ENCODE measurements at regions not wholly inside any gene's neighbourhood (a gene's known extent, or its start where the extent isn't known, plus 50 kb on each side); places are given as distances from the start of the nearest gene placed in this dataset.

- no peak for DNase-seq (ENCODE audit: low read depth)
- no peak for TF ChIP-seq CTCF (conservative IDR thresholded peaks at IDR 0.05; ENCODE audit: low read depth, low read length)
- H3K4me3 ChIP-seq (ENCODE audit: low read length): no peak overlapping the region
Measured at GRCh38 chr17:77723071-77723908, 235.2 kb upstream of the TNRC6C start.

DNA sequence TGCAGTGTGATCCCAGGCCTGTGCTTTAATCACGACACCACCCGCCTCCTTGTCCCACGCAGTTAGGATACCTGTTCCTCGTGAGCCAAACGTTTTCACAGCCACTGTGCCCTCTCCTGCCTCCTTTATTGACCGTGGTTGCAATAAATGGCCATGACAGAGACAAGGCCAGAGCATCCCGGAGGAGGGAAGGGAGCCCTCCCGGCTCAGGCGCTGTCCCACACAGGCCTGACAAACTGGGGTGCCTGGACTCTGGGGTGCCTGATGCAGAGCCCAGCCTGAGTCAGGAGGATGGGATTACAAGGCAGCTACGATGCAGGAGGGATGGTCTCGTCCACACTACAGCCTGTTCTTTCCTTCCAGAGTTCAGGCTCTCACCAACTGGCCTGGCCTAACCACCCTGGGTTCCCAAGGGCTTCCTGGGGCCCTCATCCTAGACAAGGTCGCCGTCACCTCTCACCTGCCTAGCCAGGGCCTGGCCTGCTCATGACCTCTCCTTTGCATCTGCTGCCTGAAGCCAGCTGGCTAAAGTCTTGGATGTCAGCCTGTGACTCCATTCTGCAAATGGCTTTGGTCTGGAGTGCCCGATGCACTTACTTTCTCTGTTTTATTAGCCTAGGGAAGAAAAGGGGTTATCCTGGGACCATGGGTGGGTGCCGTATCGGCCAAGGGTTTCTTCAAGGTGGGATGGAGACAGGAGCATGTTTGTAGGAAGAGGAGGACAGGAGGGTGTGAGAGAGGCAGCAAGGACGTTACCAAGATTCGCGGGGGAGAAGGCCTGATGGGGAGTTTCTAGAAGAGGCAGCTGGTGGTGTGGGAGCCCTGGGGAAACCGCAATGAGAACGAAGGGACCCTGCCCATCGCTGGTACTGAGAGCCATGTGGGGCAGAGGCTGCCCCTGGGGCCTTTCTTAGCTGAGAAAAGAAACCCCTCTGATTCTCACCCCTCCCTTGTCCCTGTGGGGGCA lies 234.3 kb upstream of the TNRC6C start:
- no peak for TF ChIP-seq CTCF (conservative IDR thresholded peaks at IDR 0.05; ENCODE audit: low read depth, low read length)
- no peak for DNase-seq (ENCODE audit: low read depth)
- no peak overlapping the region for H3K4me3 ChIP-seq (ENCODE audit: low read length)

DNA sequence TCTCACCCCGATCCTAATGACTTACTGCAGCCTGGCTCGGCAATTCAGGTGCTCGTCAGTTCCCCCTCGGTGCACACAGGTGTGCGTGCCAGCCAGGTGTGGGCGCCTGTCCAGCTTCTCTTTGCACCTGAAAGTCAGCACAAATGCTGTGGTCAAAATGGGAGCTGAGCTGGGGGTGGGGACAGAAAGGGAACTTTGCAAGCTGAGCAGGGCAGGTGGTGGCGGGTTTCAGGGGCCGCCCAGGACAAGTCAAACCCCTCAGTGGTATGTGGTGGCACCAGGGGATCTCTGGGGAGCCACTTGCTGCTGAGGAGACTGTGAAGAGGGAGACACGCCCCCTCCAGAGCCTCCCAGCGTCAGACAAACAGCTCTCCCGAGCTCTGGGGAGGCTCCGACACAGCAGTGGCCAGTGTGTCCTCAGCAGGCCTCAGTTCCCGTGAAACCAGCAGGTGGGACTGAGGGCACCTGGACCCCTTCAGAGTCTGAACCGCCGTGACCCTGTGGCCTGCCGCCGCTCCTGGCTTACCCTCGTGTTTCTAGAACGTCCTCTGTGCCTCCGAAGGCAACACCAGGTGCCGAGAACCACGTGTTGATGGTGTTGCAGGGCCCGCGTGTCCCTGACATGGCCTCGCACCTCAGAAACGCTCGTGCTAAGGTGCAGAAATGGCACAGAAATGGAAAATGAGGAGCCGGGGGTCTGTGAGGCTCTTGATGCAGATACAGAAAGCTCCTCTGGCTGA lies 233.5 kb upstream of the TNRC6C start:
- DNase-seq (ENCODE audit: low read depth): no peak
- H3K4me3 ChIP-seq (ENCODE audit: low read length): no peak overlapping the region
- no peak for TF ChIP-seq CTCF (conservative IDR thresholded peaks at IDR 0.05; ENCODE audit: low read depth, low read length)

DNA sequence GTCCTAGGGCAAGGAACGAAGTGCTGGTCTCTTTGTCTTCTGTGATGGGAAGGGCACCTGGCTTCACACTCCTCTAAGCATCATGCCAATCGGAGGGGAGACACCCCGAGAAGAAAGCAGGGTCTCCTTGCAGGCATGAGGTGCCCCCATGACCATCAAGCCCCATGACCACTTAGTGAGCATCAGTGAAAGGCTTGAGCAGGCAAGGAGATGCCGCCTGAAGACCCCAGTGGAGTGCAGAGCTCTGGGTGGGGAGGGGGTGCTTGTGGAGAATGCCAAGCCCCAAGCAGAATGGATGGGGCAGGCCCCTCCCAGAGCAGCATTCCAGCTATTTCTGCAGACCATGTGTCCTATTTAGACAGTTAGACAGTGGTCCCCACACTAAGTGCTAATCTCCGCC lies 232.7 kb upstream of the TNRC6C start:
- TF ChIP-seq CTCF (conservative IDR thresholded peaks at IDR 0.05; ENCODE audit: low read depth, low read length): no peak
- DNase-seq (ENCODE audit: low read depth): no peak
- no peak overlapping the region for H3K4me3 ChIP-seq (ENCODE audit: low read length)

- TF ChIP-seq CTCF (conservative IDR thresholded peaks at IDR 0.05; ENCODE audit: low read depth, low read length): no peak
Measured at GRCh38 chr17:77726549-77727006, 231.9 kb upstream of the TNRC6C start.

DNA sequence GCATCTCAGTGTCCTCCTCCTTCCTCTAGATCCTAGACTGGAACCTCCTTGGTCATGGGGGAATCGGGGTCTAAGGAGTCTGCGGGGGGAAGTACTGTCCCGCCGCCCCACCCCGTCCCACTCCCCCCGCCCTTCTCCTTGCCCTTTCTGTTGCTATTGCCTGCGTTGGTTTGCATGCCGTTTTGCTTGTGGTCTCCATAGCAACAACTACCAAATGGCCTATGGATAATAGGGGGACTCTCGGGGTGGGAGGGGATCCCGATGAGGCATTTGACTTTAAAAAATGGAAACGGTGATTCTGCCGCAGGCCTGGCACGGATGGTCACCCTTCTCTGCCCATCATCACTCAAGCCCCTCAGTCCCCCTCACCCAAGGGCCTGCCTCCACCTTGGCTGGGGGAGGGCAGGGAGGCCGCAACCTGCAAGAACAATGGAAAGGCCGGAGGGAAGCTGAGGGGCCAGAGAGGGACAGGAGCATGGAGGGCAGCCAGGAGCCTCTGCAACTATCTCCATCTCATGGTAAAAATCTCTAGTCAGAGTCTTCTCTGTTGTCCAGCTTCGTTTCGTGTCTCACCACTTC lies 231.4 kb upstream of the TNRC6C start:
- H3K4me3 ChIP-seq (ENCODE audit: low read length): no peak overlapping the region
- DNase-seq (ENCODE audit: low read depth): no peak
- TF ChIP-seq CTCF (conservative IDR thresholded peaks at IDR 0.05; ENCODE audit: low read depth, low read length): no peak

More at GRCh38 chr17:77726549-77727006, 231.9 kb upstream of the TNRC6C start:
- DNase-seq (ENCODE audit: low read depth): no peak
- no peak overlapping the region for H3K4me3 ChIP-seq (ENCODE audit: low read length)
